NCI-H1105 (cell line): ENCODE measurements at regions not wholly inside any gene's neighbourhood (a gene's known extent, or its start where the extent isn't known, plus 50 kb on each side); places are given as distances from the start of the nearest gene placed in this dataset.
"Not testable (repeated sequence)": the region's sequence is repeated elsewhere in the genome, so short reads cannot be mapped to it uniquely, and the experiment has no call there.

Source experiments
- DNase-seq: peaks from one replicate; lab custom pipeline; 2025; lab: John Stamatoyannopoulos, UW

DNA sequence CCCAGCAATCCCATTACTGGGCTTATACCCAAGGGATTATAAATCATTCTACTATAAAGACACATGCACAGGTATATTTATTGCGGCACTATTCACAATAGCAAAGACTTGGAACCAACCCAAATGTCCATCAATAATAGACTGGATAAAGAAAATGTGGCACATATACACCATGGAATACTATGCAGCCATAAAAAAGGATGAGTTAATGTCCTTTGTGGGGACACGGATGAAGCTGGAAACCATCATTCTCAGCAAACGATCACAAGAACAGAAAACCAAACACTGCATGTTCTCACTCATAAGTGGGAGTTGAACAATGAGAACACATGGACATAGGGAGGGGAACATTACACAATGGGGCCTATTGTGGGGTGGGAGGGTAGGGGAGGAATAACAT, 224.4 kb upstream of the SERP2 start:
- not testable (repeated sequence) for DNase-seq

DNA sequence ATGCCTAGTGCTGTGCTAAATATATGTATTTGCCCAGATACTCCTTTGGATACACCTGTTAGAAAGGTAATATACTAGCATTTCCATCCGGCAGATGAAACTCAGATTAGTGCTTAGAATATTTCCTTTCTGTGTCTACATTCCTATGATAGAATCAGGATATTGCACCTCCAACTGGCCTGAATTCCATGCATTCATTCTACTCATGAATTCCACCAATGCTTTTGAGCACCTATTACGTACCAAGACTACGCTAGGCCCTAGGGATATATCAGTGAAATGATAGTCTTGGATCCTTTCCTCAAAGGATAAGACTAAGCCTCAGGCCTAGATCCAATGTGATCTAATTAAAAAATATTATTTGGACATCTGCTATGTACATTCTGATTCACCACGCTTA, 223.8 kb upstream of the SERP2 start:
- DNase-seq, result no peak

DNA sequence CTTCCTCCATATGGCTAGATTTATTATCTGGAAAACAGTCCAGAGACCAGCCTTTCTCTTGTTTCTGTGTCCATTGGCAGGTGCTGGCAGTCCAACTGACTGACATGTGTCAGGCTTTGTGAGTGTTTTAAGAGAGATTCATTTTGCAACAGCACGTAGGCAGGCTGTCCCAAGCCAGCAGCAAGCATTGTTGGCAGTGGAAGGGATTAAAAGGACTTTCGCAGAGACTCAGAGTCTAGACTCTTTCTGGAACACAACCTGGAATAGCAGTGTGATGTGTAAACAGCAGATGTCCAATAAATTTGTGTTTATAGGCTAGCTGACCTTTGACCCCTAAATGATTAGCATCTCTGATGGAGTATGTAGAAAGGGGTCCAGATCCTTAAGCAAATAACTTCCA, 222.2 kb upstream of the SERP2 start:
- DNase-seq, result no peak

DNA sequence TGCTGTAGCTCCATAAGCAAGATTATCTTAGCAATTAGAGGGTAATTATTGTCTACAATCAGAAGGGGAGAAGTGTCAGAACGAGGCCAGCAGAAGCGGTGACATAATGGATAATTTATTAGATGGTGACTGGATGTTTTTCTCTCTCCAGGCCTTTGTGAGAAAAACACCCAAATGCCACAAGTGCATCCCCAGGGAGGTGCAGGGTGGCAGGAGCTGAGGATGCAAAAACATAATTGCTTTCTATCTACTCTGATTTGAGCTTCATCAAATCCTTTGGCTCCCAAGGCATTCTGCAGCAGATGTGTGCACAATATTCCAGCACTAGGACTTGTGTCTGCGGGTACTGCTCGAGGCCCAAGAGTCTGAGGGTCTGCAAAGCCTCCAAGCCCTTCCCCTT, 220.1 kb upstream of the SERP2 start:
- peak; percentile 32 for DNase-seq

DNA sequence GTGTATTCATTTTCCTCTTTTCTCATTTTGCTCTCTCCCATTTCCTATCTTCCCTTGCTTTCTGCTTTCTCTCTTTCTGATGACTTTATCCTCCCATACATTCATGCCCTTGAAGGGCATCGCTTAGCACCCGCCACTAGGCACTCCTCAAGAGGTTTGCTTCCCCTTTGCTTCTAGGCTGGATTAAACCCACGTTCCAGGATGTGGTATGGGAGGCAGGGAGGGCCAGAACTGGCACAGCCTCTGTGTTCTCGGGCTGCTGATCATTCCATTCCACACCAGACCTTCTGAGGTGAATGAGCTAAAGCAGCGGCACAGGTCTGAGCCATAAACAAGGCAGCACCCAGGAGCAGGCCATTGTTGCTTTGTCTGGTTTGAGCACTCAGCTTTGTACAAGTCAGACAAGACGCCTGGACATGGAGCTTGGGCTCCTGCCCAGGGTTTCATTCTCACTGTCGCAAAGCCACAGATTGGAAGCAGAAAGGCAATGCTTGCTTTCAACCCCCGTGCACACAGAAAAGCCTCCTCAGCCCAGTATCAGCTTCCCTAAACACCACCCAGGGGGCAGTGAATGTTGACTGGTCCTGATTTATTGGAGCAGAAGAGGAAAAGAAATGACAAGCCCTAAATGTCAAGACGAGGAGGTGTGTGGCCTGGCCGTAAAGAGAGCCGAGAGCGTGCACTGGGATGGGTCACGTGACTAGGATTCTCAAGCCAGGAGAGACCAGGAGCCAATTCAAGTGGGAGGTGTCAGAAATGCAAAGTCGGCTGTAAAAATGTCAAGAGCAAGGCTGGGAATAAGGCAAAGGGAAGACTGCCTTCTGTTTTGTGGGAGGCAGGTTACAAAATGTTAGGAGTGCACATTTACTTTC, 218.0 kb upstream of the SERP2 start:
- DNase-seq, result no peak

DNA sequence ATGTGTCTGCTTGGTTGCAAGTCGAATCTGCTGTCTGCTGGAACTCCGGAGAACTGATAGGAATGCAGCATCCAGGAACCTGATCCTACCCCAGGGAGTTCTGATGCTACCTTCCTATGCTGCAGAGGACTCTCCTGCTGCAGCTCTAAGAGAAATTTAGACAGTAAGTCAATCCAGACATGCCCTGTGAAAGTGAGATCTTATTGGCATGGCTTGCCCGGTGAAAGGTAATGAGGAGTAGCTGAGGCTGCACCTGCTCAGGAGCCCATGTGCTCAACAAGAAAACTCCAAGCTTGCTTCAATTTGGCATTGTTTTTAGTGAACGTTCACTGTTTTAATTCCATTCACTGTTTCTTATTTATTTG, 217.3 kb upstream of the SERP2 start:
- DNase-seq, result no peak

DNA sequence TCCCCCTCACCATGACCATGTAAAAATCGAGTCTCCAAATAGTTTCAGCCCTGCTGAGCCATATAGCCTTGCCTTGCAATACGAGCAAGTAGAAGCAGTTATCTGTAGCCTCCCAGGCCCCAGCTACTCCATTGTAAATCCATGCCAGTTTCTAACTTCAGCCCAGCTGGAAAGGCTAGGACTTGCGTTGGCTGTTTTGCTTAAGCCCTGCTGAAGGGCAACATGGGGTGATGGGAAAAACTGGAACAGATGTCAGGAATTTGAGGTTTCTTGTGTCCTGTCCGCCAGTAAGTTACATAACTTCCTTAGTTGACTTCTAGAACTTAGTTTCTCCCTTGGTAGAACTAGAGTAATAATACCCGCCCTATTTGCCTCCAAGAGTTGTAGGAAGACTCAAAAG, 216.0 kb upstream of the SERP2 start:
- DNase-seq, result no peak

DNA sequence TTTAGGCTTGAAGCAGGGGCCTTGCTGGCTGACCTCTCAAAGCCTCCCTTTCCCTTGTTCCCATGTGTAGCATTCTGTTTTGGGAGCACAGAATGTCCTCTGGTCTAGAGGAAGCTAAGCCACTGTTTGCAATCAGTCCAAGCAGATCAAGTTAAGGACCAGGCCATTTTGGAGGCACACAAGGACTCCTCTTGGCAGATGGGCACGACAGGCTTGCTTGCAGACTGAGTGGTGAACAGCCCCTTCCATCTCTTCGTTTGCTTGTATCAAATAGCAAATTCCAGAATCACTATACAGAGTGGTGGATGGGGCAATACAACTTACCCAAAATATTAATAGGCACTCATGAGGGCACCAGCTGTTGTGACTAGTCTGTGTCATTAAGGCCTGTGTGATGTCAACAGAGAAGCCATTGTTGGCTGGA, 215.5 kb upstream of the SERP2 start:
- no peak for DNase-seq

DNA sequence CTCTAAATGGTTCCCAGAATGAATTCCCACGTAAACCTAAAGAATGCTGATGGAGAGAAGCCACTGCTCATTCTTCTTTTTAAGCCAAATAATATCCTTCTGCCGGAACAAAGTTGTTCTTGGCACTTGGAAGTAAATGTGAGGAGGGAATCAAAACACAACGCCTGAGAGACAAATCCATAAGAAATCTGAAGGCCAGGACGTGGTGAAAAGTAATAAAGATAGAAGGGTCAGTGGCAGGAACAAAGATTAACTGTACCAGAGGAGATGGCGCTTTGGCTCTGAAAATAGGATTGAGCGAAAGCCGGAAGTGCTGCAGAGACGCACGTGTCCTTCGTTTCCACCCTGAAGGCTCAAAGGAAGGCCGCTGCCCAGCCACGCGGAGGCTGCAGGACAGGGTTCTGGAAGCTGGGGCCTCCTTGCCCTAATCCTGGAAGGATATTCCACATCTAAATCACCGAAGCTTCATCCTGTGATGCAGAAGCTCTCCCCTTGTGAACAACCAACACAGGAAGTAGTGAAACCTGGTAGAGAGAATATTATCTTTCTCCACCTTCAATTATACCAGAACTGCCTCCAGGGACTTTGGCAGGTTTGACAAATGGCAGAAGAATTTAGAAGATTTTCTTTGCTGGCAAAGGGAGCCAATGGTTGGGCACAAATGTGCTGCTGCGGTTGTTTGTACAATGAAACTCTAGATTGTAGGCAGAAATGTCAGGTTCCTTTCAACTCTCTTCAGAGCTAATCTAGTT, 214.6 kb upstream of the SERP2 start:
- no peak for DNase-seq

DNA sequence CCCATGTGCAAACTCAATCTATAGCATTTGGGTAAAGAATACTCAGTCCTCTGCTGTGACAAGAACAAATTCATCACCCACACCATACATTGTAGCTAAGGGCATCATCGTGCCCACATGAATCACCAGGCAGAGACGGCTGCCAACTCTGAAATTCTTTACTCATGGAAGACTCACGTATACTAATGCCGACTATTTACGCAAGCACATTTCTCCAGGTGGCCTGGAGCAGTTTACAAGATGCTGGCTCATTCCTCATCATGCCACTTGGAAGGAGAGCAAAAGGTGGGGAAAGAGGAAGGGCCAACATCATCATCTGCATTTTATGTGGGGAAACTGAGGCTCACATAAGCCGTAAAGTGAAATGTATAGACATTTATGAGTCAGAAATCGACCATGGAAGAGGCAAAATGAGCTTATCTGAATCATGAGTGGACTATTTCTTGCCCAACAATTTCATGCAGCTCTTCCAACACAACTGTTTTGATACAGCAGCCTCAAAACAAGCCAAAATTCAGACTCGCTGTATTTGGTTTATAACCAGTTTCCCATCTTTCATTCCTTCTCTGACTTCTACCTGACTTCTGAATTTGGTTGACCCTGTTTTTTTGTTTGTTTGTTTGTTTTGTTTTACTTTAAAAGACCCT, 213.9 kb upstream of the SERP2 start:
- no peak for DNase-seq

DNA sequence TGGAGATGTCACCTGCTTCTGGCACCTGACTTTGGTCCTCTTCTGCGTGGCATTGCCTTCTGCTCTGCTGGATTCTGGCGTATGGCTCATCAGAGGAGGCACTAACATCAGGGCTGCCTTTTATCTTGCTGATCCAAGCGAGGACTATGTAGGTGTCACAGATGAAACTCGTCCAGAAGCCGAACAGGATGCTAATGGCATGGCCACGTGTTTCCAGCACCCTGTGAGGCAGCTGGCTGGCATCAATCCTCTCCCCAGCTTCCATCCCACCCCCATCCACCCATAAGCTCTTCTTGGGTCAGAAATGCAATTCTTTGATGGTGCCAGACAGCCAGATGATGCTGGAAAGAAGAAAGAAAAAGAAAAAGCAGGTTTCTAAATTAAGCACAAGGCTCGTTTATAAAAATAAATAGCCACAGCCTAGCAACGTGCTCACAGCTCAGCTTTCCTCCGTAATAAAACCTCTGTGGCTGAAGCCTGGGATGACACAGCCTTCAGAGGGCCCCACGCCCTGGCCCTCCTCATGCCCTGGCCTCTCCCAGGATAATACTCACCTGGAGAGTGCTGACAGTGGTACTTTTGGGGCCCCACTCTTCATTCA, 212.9 kb upstream of the SERP2 start:
- no peak for DNase-seq

DNA sequence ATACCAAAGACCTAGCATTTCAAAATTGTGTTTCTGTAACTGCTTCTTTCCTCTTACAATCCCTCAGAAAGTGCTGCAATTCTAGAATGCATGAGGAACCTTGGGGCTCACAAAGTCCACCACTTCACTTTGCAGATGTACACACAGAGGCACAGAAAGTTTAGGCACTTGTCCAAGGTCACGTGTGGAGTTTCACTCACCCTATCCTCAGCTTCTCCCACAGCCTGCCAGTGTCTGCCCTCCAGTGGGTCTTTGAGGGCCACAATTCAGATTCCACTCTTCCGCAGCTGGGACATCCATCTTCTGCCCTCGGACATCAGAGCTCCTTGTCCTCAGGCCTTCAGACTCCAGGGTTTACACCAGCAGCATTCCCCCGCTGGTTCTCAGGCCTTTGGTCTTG, 210.5 kb upstream of the SERP2 start:
- DNase-seq, result no peak

DNA sequence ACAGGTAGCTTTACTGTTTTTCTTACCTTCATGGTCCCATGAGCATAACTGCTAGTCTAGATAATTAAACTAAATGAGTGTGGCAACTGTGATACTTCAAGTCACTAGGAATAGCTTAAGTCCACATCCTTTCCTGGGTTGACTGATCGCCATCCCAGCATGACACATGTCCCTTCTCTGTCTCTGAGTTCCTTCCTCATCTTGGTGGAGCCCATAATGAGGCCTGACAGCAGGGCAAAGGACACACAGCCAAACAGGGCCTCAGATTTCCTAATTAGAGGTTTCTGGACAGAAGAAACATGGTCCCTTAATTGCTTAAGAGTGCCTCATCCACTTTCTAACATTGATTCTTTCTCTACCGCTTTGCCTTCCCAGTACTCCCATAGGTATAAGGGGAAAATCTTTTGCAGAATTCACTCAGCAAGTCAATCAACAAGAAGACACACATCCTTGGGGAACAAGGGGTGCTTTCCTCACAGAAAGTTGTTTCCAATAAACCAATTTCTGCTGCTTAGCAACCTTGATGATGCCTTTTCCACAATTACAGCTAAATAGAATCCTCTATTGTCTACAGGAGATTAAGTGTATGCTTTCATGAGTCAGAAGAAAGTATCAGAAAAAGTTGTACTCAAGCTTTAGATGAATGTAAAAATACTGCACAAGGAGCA, 208.3 kb upstream of the SERP2 start:
- no peak for DNase-seq

DNA sequence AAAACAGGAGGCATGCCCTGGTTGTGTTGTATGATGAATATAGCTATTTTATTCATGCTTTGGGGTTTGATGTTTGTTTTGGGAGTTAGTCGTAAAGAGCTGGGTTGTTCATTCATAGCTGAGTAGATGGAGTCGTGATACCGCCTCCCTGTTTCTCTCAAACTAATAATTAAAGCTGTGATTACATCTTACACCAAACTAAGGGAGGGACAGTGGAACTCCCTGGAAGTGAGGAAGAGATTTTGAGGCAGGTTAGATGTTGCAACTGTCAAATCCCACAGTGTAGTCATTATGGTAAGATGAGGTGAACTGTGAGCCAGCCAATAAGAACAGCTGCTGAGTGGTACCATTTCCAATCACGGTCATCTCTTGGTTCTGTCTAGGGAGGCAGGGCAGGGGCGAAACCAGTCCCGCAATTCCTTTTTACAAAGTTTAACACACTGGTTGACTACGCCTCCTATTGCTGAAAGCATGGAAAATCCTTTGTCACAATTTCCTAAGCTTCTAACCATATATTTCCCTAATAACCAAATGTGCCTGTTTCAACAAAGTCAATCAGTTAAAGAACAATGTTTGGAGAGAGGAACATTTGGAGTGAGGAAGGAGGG, 207.6 kb upstream of the SERP2 start:
- DNase-seq, result no peak

DNA sequence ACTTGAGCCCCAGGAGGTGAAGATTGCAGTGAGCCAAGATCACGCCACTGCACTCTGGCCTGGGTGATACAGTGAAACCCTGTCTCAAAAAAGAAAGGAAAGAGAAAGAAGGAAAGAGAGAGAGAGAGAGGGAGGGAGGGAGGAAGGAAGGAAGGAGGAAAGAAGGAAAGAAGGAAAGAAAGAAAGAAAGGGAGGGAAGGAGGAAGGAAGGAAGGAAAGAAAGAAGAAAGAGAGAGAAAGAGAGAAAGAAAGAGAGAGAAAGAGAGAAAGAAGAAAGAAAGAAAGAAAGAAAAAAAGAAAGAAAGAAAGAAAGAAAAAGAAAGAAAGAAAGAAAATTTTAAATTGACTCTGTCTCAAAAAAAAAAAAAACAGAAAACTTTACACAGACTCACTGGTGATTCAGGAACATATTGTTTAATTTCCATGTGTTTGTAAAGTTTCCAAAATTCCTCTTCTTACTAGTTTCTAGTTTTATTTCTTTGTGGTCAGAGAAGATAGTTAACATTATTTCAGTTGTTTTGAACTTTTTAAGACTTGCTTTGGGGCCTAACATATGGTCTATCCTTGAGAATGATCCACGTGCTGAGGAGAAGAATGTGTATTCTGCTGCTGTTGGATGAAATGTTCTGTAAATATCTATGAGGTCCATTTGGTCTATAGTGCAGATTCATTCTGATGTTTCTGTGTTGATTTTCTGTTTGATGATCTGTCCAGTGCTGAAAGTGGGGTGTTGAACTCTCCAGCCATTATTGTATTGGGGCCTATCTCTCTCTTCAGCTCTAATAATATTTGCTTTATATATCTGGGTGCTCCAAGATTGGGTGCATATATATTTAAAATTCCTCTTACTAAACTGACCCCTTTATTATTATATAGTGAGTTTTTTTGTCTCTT, 204.4 kb upstream of the SERP2 start:
- DNase-seq, result no peak

DNA sequence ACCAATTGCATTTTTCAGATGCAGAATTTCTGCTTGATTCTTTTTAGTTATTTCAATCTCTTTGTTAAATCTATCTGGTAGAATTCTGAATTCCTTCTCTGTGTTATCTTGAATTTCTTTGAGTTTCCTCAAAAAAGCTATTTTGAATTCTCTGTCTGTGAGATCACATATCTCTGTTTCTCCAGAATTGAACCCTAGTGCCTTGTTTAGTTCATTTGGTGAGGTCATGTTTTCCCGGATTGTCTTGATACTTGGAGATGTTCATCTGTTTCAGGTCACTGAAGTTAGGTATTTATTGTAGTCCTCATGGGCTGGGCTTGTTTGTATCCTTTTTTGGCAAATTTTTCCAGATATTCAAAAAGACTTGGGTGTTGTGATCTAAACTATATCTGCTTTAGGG, 202.9 kb upstream of the SERP2 start:
- DNase-seq, result no peak

DNA sequence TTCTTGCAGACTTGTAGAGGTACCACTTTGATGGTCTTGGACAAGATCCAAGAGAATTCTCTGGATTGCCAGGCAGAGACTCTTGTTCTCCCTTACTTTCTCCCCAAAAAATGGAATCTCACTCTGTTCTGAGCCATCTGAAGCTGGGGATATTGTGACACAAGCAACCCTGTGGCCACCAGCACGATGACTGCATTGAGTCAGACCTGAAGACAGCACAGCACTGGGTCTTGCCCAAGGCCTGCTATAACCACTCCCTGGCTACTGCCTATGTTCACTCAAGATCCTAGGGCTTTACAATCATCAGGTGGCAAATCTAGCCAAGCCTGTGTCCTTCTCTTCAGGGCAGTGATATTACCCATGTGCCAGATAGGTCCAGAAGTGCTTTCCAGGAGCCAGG, 202.5 kb upstream of the SERP2 start:
- no peak for DNase-seq

DNA sequence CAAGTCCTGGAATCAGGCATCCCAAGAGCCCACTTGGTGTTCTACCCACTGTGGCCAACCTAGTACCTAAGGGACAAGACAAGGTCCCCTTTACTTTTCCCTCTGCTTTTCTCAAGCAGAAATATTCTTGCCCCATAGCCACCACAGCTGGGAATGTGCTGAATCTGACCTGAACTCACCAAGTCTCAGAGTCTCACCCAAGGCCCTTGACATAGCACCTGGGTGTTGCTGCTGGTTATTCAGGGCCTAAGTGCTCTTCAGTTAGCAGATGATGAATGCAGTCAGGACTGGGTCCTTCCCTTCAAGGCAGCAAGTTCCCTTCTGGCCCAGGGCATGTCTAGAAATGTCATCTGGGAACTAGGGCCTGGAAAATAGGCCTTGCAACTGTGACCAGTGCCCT, 201.8 kb upstream of the SERP2 start:
- no peak for DNase-seq

DNA sequence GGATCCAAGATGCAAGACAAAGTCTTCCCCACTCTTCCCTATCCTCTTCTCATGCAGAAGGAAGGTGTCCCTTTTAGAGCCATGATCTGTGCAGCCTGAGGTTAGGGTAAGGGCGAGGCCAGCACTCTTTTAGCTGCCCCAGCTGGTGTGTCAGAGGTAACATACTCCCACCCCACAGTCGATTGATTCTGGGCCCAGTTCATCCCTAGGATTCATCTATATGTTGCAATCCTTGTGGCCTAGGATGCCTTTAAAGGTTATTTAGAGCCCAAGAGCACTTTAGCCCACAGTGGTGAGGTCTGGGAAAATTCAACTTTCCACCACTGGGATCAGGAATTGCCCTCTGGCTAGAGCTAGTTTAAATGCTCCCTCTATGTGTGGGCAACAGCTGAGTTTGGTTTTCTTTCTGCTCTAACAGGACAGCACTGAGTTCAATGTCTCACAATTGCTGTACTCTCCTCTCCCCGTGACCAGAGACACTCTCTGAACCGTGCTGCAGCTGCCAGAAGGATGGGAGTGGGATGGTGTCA, 201.3 kb upstream of the SERP2 start:
- DNase-seq, result no peak

DNA sequence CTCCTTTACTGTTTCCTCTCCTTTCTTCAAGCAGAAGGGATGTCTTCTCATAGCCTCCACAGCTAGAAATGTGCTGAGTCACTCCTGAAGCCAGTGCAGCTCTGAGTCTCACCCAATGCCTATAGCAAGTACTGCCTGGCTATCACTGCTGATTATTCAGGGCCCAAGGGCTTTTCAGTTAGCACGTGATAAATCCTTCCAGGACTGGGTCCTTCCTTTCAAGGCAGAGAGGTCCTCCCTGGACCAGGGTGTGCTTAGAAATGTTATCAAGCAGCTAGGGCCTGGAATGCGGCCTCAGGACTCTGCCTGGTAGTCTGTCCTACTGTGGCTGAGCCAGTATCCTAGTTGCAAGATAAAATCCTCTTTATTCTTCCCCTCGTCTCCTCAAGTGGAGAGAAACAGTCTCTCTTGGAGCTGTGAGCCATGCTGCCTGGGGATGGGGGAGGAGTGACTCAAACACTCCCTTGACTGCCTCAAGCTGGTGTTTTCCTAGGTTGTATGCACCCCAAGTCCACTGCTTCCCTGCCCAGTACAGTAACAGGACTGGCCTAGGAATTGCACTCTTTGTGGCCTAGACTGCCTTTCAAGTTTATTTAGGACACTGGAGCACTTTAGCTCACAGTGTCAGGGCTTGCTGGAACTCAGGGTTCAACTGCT, 198.7 kb upstream of the SERP2 start:
- no peak for DNase-seq
